Memory B cell (primary cell): ENCODE measurements at regions not wholly inside any gene's neighbourhood (a gene's known extent, or its start where the extent isn't known, plus 50 kb on each side); places are given as distances from the start of the nearest gene placed in this dataset.
A peak's percentile ranks its signal among the peaks of the same experiment; 100 is the strongest.

Experiments used
- ATAC-seq: fragments of 150-1000 bp; cut with Tn5 transposase; 2 replicates; pipeline ENCODE4 v1.10.0; 2021; ENCODE audit warnings: low read depth, mild to moderate bottlenecking, moderate library complexity
- DNase-seq, 2 donors: peaks; one replicate each; pipeline ENCODE4 v3.0.0; 2022; ENCODE audit warnings: low spot score in 2 of 2
- H3K27ac Mint-ChIP-seq: one replicate; pipeline ENCODE4 v1.8.0; 2022; ENCODE audit warnings: mild to moderate bottlenecking, moderate library complexity, mixed read lengths
- H3K27me3 Mint-ChIP-seq: one replicate; pipeline ENCODE4 v1.8.0; 2022; ENCODE audit warnings: mixed read lengths
- H3K36me3 Mint-ChIP-seq: one replicate; pipeline ENCODE4 v1.8.0; 2022; ENCODE audit warnings: mild to moderate bottlenecking, mixed read lengths
- H3K4me1 Mint-ChIP-seq: one replicate; pipeline ENCODE4 v1.8.0; 2022; ENCODE audit warnings: mixed read lengths
- H3K4me3 Mint-ChIP-seq: one replicate; pipeline ENCODE4 v1.8.0; 2022; ENCODE audit warnings: mild to moderate bottlenecking, moderate library complexity, mixed read lengths
- H3K9me3 Mint-ChIP-seq: one replicate; pipeline ENCODE4 v1.8.0; 2022; ENCODE audit warnings: mixed read lengths

DNA sequence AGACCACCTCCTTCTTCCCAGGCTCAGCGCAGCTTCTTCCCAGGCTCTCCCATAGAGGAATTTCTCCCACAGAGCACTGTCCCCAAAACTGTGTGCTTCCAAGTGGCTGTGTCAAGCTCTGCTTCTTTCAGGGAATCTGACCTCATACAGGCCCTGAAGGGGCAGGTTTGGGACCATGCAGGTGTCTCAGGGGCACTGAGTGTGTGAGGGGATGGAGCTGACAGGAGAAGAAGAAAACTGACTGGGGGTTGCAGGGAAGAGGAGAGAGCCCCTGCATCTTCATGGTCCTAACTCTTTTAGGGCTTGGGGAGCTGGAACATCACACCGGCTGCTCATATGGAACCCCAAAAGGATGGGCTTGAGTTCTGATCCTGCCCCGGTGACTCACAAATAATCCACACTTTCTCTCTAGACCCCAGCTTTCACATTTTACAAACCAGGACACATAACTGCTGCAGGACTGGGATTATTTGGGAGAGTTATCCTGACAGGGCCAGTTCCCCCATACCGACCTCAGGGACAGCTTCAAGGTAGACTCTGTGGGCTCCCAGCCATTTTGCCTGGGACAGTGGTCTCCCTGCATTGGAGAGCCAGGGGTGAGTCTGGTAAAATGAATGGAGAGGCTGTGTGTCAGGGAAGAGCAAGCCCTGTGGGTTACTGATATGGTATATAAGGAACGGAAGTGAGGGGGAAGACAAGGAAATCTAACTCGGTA lies 316.1 kb downstream of the TLE3 start:
- no peak overlapping the region for H3K27ac Mint-ChIP-seq

DNA sequence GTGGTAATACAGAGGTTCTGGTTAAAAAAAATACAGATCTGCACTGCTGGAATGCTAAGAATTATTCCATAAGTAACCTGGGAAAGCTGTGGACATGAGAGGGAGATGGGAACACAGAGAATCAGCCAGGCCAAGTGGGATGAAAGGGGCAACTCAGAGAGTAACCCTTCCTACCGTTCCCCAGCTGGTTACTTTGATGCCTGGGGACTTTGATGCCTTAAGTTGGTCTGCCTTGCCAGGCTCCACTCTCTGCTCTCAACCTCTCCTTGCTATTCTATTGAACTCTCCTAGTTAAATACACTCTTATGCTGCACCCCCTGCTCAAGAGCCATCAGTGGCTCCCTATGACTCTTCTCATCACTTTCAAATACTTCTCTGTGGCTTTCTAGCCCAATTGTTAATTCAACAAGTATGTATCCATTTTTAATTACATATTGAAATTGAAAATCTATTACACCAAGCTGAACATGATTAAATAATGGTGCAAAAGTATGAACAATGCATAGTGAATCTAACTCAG lies 315.5 kb downstream of the TLE3 start:
- Mint-ChIP-seq H3K9me3 (peaks cover 7% of the 10 kb centered on the region), H3K27ac (no peak overlapping the region), H3K27me3 (peaks cover 7% of the 10 kb centered on the region), H3K4me1 (peaks cover 25% of the 10 kb centered on the region), H3K36me3 (peaks cover 5% of the 10 kb centered on the region), H3K4me3 (peak overlapping the region; percentile 24)
- ATAC-seq (no peak), DNase-seq (no peak)

More for the DNA sequence above, 316.1 kb downstream of the TLE3 start:
- Mint-ChIP-seq H3K4me3 (no peak overlapping the region), H3K9me3 (peaks cover 7% of the 10 kb centered on the region), H3K36me3 (peaks cover 5% of the 10 kb centered on the region), H3K4me1 (peaks cover 25% of the 10 kb centered on the region), H3K27me3 (peaks cover 3% of the 10 kb centered on the region)
- no peak for DNase-seq
- ATAC-seq, result no peak

DNA sequence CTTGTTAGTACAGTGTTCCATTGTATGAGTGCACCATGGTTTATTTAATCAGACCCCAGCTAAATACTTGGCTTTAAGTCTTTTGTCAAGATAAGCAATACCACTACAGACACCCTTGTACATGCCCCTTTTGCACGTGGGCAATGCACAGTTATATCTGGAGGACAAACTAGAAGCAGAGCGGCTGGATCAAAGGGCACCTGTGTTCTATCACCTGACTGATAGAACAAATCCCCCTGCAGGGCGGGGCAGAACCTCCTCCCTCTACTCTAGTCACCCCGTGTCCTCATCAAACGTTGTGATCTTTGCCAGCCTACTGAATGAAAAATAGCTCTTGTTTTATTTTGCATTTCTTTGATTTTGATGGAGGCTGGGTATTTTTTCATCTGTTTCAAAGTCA lies 314.9 kb downstream of the TLE3 start:
- DNase-seq, result no peak

DNA sequence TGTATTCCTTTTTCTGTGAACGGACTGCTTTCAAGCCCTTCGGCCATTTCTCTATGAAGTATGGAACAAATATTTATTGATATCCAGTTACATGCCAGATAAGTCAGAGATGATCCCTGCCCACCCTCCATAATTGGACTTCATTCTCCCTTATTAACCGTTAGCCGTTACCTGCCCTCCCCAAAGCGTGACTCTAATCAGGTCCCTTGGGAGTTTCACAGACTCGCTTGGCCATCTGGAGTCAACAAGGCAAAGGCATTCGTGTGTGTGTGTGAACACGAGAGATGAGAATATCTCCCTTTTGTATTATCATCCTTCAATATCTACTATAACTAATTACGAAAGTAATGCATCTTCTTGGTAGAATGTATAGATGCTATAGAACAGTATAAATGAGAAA lies 314.5 kb downstream of the TLE3 start:
- peaks cover 7% of the 10 kb centered on the region for H3K27me3 Mint-ChIP-seq
- DNase-seq (no peak), ATAC-seq (no peak)
- H3K9me3 Mint-ChIP-seq, result no peaks in the 10 kb centered on the region
- no peak overlapping the region for H3K4me3 Mint-ChIP-seq
- no peaks in the 10 kb centered on the region for H3K36me3 Mint-ChIP-seq
- H3K4me1 Mint-ChIP-seq, result peaks cover 25% of the 10 kb centered on the region
- no peak overlapping the region for H3K27ac Mint-ChIP-seq

More for the DNA sequence above, 314.9 kb downstream of the TLE3 start:
- H3K4me3 Mint-ChIP-seq, result no peak overlapping the region
- H3K9me3 Mint-ChIP-seq, result peaks cover under 1% of the 10 kb centered on the region
- H3K36me3 Mint-ChIP-seq, result no peaks in the 10 kb centered on the region
- H3K4me1 Mint-ChIP-seq, result peaks cover 25% of the 10 kb centered on the region
- H3K27ac Mint-ChIP-seq, result no peak overlapping the region
- no peak for ATAC-seq
- H3K27me3 Mint-ChIP-seq, result peaks cover 7% of the 10 kb centered on the region

DNA sequence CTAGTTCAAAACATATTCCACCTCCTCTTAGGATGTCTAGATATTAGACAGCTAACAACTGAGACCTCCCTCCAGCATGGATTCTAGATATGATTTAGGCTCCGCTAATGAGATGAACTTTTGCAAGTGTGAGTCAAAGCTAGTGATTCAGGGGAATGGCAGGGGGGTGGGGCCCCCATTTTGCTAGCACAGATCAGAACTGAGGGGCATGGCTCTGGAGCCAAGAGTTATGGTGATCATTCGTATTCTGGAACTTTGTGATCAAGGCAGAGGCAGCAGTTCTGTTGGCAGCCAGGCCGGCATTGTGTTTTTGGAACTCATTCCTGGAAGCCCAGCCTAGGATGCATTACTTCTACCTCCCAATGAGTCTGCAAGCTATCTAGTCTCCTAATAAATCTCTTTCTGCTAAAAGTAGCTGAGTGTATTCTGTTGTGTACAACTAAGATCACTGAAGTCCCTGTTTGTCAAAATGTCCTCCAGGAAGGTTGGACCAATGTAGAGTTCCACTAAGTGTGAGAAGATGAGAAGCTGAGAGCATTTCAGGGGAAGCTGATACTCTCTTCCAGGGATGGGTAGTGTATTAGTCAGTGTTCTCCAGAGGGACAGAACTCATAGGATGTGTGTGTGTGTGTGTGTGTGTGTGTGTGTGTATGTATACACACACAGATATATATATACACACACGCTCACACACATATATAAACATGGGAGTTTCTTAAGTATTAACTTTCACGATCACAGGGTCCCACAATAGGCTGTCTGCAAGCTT lies 312.7 kb downstream of the TLE3 start:
- H3K36me3 Mint-ChIP-seq, result no peaks in the 10 kb centered on the region
- DNase-seq (no peak), ATAC-seq (no peak)
- peaks cover 9% of the 10 kb centered on the region for H3K27me3 Mint-ChIP-seq
- H3K4me3 Mint-ChIP-seq, result no peak overlapping the region
- peaks cover 20% of the 10 kb centered on the region for H3K4me1 Mint-ChIP-seq
- no peaks in the 10 kb centered on the region for H3K9me3 Mint-ChIP-seq
- H3K27ac Mint-ChIP-seq, result no peak overlapping the region

DNA sequence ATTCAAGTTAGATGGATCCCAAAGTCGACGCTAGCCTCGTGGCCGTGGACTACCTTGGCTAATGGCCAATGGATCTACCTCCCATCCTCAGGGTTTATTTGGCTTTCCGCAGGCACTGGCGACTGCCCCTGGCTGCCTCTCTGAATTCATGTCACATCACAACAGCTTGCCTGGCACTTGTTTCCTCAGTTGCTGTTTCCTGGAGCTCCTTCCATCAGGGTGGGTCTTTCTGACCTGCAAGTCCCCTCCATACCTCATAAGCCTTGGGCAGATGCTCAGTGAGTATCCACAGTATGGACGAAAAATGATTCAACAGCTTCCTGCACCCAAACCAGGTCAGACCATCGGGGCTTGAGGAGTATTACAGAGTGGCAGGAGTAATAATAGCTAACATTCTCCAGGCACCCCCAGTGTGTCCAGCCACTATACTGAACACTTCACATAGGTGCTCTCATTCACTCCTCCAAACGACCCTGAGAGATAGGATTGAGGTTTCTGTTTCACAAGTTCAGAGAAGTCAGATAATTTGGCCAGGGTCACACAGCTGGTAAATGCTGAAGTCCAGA lies 311.5 kb downstream of the TLE3 start:
- peaks cover 11% of the 10 kb centered on the region for H3K27me3 Mint-ChIP-seq
- DNase-seq (no peak), ATAC-seq (no peak)
- H3K36me3 Mint-ChIP-seq, result no peaks in the 10 kb centered on the region
- no peak overlapping the region for H3K27ac Mint-ChIP-seq
- H3K4me1 Mint-ChIP-seq, result peaks cover 17% of the 10 kb centered on the region
- H3K4me3 Mint-ChIP-seq, result no peak overlapping the region
- H3K9me3 Mint-ChIP-seq, result peaks cover 4% of the 10 kb centered on the region

DNA sequence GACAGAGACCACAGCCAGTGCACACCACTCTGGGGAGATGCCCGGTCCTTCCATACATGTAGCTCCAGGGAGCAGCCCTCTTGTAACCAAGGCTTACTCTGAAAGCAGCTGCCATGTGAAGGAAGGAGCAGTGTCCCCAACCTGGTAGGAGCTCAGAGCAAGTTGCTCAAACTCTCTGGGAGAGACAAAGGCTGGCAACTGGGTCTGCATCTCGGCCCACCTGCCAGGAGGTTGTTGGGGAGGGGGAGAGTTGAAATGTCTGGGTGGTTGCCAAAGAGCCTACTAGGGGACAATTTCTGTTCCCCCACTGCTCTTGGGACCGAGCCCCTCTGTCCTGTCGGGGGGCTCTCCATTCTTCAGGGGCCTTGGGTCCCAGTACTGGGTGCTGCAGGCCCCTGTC lies 309.9 kb downstream of the TLE3 start:
- ATAC-seq, result no peak
- DNase-seq, result no peak
- Mint-ChIP-seq H3K27ac (no peak overlapping the region), H3K4me3 (no peak overlapping the region), H3K27me3 (peaks cover 11% of the 10 kb centered on the region), H3K9me3 (peaks cover 8% of the 10 kb centered on the region), H3K4me1 (peaks cover 5% of the 10 kb centered on the region), H3K36me3 (no peaks in the 10 kb centered on the region)

DNA sequence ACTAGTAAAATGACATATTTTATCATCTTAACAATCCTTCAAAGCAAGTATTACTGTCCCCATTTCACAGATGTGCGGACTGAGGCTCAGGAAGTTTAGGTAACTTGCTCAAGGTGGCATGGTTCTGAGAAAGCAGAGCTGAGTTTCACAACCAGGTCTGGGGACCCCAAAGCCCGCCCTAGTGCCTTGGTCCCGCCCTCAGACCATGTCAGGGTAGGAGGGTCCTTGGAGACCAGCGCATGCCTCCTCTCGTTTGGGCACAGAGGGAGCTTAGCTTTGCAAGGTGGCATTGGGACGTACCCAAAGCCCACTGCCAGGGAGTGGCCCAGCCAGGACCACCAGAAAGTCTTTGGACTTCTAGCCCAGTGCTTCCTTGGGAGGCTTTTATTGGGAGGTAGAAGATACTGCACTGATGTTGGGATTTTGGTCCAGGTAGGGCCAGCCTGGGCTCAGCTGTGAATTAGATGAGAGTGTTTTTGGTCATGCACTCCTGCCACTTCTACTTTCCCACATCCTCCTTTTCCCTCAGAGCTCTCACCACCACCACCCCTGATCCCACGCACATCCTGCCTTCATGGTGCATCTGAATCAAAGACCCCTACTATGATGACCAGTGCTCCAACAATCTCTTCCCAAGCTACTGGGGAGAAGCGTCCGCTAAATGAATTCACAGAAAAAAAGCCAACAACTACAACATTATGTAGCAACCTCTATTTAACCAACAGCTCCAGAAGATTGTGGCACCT lies 307.9 kb downstream of the TLE3 start:
- H3K4me1 Mint-ChIP-seq, result peaks cover 3% of the 10 kb centered on the region
- no peaks in the 10 kb centered on the region for H3K36me3 Mint-ChIP-seq

DNA sequence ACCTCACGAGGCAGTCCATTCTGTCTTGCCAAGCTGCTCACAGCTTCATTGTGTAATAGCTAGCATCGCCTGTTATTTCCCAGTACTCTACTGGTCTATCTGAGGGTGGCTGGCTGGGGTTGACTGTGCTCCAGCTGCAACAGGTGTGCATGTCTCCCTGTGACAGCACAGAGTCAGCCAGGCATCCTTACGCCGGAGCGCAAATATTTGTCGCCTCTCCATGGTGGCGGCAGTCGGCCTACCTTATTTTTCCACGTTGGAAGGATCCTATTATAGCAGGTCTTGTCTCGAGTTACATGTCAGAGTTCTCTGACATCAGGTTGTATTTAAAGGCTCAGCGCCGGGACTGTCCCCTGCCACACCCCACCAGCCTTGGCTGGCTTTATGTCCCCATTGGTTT lies 307.1 kb downstream of the TLE3 start:
- H3K27ac Mint-ChIP-seq, result no peak overlapping the region
- peaks cover 8% of the 10 kb centered on the region for H3K9me3 Mint-ChIP-seq
- no peaks in the 10 kb centered on the region for H3K4me1 Mint-ChIP-seq
- H3K36me3 Mint-ChIP-seq, result no peaks in the 10 kb centered on the region
- H3K4me3 Mint-ChIP-seq, result no peak overlapping the region
- ATAC-seq (no peak), DNase-seq (no peak)
- H3K27me3 Mint-ChIP-seq, result peaks cover 9% of the 10 kb centered on the region

More for the DNA sequence above, 307.9 kb downstream of the TLE3 start:
- H3K9me3 Mint-ChIP-seq, result peaks cover 8% of the 10 kb centered on the region
- H3K4me3 Mint-ChIP-seq, result no peak overlapping the region
- no peak overlapping the region for H3K27ac Mint-ChIP-seq
- no peak for ATAC-seq
- H3K27me3 Mint-ChIP-seq, result peaks cover 9% of the 10 kb centered on the region
- DNase-seq, result no peak

DNA sequence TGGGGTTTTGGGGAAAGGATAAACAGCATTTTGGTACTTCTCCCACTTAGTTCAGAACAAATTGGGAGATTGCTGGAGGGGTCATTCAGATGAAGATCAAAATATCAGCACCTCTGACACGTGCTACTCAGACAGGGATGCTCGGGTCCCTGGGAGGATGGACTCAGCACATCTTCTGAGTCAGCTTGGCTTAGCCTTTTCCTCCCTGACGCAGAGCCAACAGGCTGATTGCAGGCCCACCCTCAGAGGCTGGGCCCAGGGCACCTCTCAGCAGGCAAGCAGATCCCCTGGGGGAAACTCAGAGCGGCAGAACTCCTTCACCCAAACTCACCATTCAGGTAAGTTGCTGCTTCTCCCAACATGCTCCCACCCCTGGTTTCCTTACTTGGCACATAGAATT lies 304.9 kb downstream of the TLE3 start:
- DNase-seq (no peak), ATAC-seq (no peak)
- peaks cover 8% of the 10 kb centered on the region for H3K9me3 Mint-ChIP-seq
- no peaks in the 10 kb centered on the region for H3K4me1 Mint-ChIP-seq
- no peak overlapping the region for H3K27ac Mint-ChIP-seq
- no peaks in the 10 kb centered on the region for H3K36me3 Mint-ChIP-seq
- H3K4me3 Mint-ChIP-seq, result no peak overlapping the region
- H3K27me3 Mint-ChIP-seq, result peaks cover 4% of the 10 kb centered on the region

DNA sequence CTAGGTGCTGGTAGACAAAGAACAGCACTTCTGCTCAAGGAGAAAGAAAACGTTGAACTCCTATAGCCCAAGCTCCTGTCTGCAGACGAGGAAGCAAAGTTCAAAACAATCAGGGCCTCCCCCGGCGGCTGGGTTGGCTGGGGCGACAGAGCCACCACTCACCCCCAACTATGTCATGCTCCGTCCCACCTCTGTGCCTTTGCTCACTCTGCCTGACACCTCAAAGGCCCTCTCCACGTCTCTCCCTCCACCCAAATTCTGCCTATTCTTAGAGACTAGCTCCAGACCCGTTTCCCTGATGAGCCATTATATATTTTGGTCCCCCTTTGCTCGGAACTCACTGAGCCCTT lies 304.3 kb downstream of the TLE3 start:
- peaks cover 8% of the 10 kb centered on the region for H3K9me3 Mint-ChIP-seq
- no peaks in the 10 kb centered on the region for H3K4me1 Mint-ChIP-seq
- H3K36me3 Mint-ChIP-seq, result no peaks in the 10 kb centered on the region
- no peak for ATAC-seq
- no peak for DNase-seq
- H3K4me3 Mint-ChIP-seq, result no peak overlapping the region
- H3K27me3 Mint-ChIP-seq, result peaks cover 4% of the 10 kb centered on the region
- no peak overlapping the region for H3K27ac Mint-ChIP-seq

DNA sequence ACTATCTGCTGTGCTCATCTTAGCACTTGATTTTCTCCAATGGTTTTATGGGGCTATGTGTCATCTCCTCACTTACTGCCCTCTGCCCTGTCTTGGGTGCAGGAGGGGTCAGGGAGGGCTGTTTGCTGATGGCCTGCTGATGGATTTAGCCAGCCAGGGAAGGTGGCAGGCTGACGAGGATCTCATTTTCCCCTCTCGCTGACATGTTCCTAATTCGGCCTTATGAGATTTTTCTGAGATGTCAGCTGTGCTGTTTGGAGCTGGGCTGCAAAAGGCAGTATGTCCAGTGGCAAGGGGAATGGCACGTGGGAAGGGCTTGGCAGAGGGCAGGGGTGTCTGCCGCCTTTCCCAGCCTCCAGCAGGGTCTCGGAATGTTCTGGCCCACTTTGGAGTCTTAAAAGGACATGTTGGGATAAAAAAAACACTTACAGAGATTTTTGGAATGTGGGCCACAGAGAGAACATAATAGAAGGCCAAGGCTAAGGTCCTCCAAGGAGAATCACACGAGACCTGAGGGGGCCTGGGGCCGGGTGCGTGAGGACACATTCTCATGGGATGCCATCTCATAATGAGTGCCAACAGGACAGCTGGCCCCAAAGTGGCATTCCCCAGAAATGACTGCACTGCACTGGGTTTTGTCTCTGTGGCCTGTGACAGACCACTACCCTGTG lies 303.8 kb downstream of the TLE3 start:
- Mint-ChIP-seq H3K36me3 (no peaks in the 10 kb centered on the region), H3K27me3 (peaks cover 4% of the 10 kb centered on the region), H3K4me1 (no peaks in the 10 kb centered on the region), H3K27ac (no peak overlapping the region), H3K4me3 (no peak overlapping the region), H3K9me3 (peaks cover 8% of the 10 kb centered on the region)
- ATAC-seq (no peak), DNase-seq (no peak)

DNA sequence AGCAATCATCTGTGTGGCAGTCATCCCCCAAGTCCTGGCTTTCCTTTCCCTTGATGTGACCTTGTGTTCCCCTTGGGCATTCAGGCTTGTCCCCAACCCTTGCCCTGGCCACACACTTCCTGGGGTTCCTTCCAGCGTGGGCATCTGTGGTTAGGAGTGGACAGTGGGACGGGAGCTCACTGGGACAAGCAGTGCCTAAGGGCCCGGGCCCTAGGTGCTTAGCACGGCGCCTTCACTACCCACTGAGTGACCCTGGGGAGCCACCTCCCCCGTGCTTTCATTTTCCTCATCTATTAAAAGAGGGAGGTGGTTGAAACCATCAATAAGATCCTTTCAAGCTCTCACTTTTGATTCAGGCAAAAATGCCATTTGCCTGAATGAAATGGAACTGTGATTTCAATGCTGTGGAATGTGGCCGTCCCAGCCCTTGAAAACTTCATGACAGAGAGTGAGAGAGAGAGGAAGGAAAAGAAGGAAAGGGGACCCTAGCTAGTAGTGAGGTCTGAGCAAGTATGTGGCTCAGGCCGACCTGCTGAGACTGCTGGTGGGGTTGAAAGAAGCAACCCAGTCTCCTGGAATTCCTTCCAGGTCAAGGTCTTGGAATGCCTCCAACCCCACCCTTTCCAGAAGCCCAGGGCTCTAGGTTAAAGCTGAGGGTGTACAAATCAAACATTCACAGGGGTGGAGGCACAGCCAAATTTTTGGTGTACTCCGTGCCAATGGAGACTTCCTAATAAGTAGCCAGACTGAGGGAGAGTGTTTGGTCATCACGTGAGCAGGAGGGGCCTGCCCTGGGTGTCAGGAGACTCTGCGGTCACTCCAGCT lies 302.9 kb downstream of the TLE3 start:
- no peak overlapping the region for H3K4me3 Mint-ChIP-seq
- DNase-seq, result no peak
- H3K4me1 Mint-ChIP-seq, result no peaks in the 10 kb centered on the region
- peaks cover 8% of the 10 kb centered on the region for H3K9me3 Mint-ChIP-seq
- peaks cover 2% of the 10 kb centered on the region for H3K27me3 Mint-ChIP-seq
- no peak for ATAC-seq
- no peaks in the 10 kb centered on the region for H3K36me3 Mint-ChIP-seq
- no peak overlapping the region for H3K27ac Mint-ChIP-seq
